H9 (cell line): ENCODE measurements at regions not wholly inside any gene's neighbourhood (a gene's known extent, or its start where the extent isn't known, plus 50 kb on each side); places are given as distances from the start of the nearest gene placed in this dataset.

Source experiments
- DNase-seq: peaks from one replicate; pipeline ENCODE4 v3.0.0-alpha.2; 2017
- H2AFZ ChIP-seq: one replicate; pipeline ENCODE4 v1.6.1; 2013; ENCODE audit warnings: mild to moderate bottlenecking, low read length, control low read depth, moderate library complexity
- H2AK5ac ChIP-seq: 2 replicates; pipeline ENCODE4 v1.6.1; 2013; ENCODE audit warnings: low read length, control low read depth, mixed read lengths; ENCODE audit not compliant: insufficient read length
- H2BK120ac ChIP-seq: one replicate; pipeline ENCODE4 v1.6.1; 2013; ENCODE audit warnings: low read depth, mild to moderate bottlenecking, low read length, control low read depth, inconsistent platforms; ENCODE audit not compliant: poor library complexity, severe bottlenecking
- H2BK12ac ChIP-seq: 2 replicates; pipeline ENCODE4 v1.6.1; 2013; ENCODE audit warnings: low read length, control low read depth, mixed read lengths, low read depth; ENCODE audit not compliant: insufficient read length
- H2BK15ac ChIP-seq: 2 replicates; pipeline ENCODE4 v1.6.1; 2013; ENCODE audit warnings: low read depth, low read length, control low read depth
- H2BK20ac ChIP-seq: one replicate; pipeline ENCODE4 v1.6.1; 2013; ENCODE audit warnings: low read depth, mild to moderate bottlenecking, low read length, control low read depth, inconsistent platforms; ENCODE audit not compliant: poor library complexity, severe bottlenecking
- H2BK5ac ChIP-seq: 2 replicates; pipeline ENCODE4 v1.6.1; 2013; ENCODE audit warnings: low read length, control low read depth, mixed read lengths; ENCODE audit not compliant: insufficient read length
- H3K14ac ChIP-seq: 2 replicates; pipeline ENCODE4 v1.6.1; 2013; ENCODE audit warnings: low read length, control low read depth; ENCODE audit not compliant: insufficient read depth
- H3K18ac ChIP-seq: 2 replicates; pipeline ENCODE4 v1.6.1; 2013; ENCODE audit warnings: low read depth, mild to moderate bottlenecking, mixed read lengths, low read length, control low read depth; ENCODE audit not compliant: insufficient read length
- H3K23ac ChIP-seq: 2 replicates; pipeline ENCODE4 v1.6.1; 2013; ENCODE audit warnings: low read length, control low read depth, mixed read lengths, low read depth; ENCODE audit not compliant: insufficient read length
- H3K23me2 ChIP-seq: 2 replicates; pipeline ENCODE4 v1.6.1; 2013; ENCODE audit warnings: low read depth, mild to moderate bottlenecking, mixed read lengths, low read length, control low read depth; ENCODE audit not compliant: insufficient read length, poor library complexity, severe bottlenecking
- H3K27ac ChIP-seq: 2 replicates; pipeline ENCODE4 v1.5.1; 2013; ENCODE audit warnings: low read length, control low read depth, mixed read lengths, low read depth; ENCODE audit not compliant: insufficient read length
- H3K27me3 ChIP-seq: 2 replicates; pipeline ENCODE4 v1.6.1; 2013; ENCODE audit warnings: low read length, control low read depth, inconsistent platforms; ENCODE audit not compliant: insufficient read depth
- H3K4ac ChIP-seq: 2 replicates; pipeline ENCODE4 v1.6.1; 2013; ENCODE audit warnings: low read depth, mild to moderate bottlenecking, control low read depth, inconsistent platforms, low read length, moderate library complexity
- H3K4me1 ChIP-seq: 2 replicates; pipeline ENCODE4 v1.6.1; 2013; ENCODE audit warnings: low read length, control low read depth, inconsistent platforms; ENCODE audit not compliant: insufficient read depth
- H3K4me2 ChIP-seq: 2 replicates; pipeline ENCODE4 v1.6.1; 2013; ENCODE audit warnings: low read length, control low read depth, mixed read lengths; ENCODE audit not compliant: insufficient read length, insufficient read depth
- H3K56ac ChIP-seq: 2 replicates; pipeline ENCODE4 v1.6.1; 2013; ENCODE audit warnings: low read depth, mild to moderate bottlenecking, mixed read lengths, low read length, control low read depth; ENCODE audit not compliant: insufficient read length
- H3K79me1 ChIP-seq: 2 replicates; pipeline ENCODE4 v1.6.1; 2013; ENCODE audit warnings: low read depth, mild to moderate bottlenecking, moderate library complexity, low read length, control low read depth, inconsistent platforms; ENCODE audit not compliant: insufficient read depth, poor library complexity, severe bottlenecking
- H3K79me2 ChIP-seq: 2 replicates; pipeline ENCODE4 v1.6.1; 2013; ENCODE audit warnings: low read length, control low read depth, inconsistent platforms; ENCODE audit not compliant: insufficient read depth
- H3K9ac ChIP-seq: 2 replicates; pipeline ENCODE4 v1.6.1; 2013; ENCODE audit warnings: low read length, control low read depth, mixed read lengths; ENCODE audit not compliant: insufficient read length; ENCODE audit errors: extremely low read depth
- H3K9me3 ChIP-seq: one replicate; pipeline ENCODE4 v1.6.1; 2013; ENCODE audit warnings: low read depth, low read length, inconsistent platforms; ENCODE audit not compliant: control insufficient read depth
- H3T11ph ChIP-seq: one replicate; pipeline ENCODE4 v1.6.1; 2013; ENCODE audit warnings: mild to moderate bottlenecking, low read length, control low read depth, inconsistent platforms
- H4K20me1 ChIP-seq: one replicate; pipeline ENCODE4 v1.6.1; 2013; ENCODE audit not compliant: control insufficient read depth, insufficient read length, insufficient read depth
- H4K5ac ChIP-seq: 2 replicates; pipeline ENCODE4 v1.6.1; 2013; ENCODE audit warnings: low read depth, mild to moderate bottlenecking, mixed read lengths, low read length, control low read depth; ENCODE audit not compliant: insufficient read length
- H4K8ac ChIP-seq: replicated peaks from 2 replicates; pipeline ENCODE4 v1.6.1; 2013; ENCODE audit warnings: low read length, control low read depth, mixed read lengths, low read depth; ENCODE audit not compliant: insufficient read length
- H4K91ac ChIP-seq: 2 replicates; pipeline ENCODE4 v1.6.1; 2013; ENCODE audit warnings: low read depth, mild to moderate bottlenecking, moderate library complexity, mixed read lengths, low read length, control low read depth; ENCODE audit not compliant: insufficient read length
- H3K27ac Mint-ChIP-seq, 3 experiments: 2 replicates in 2 of 3; 3 replicates in 1 of 3; pipeline ENCODE4 v1.8.0; 2020 to 2021; ENCODE audit warnings: mixed read lengths in 3 of 3, mild to moderate bottlenecking in 1 of 3, moderate library complexity in 1 of 3
- H3K27me3 Mint-ChIP-seq: 2 replicates; pipeline ENCODE4 v1.8.0; 2021; ENCODE audit warnings: low read depth, mild to moderate bottlenecking, moderate library complexity, mixed read lengths
- H3K36me3 Mint-ChIP-seq, 3 experiments: 2 replicates in 2 of 3; 3 replicates in 1 of 3; pipeline ENCODE4 v1.8.0; 2020 to 2021; ENCODE audit warnings: low read depth in 3 of 3, mixed read lengths in 3 of 3; ENCODE audit not compliant: insufficient read depth in 1 of 3
- H3K4me1 Mint-ChIP-seq, 2 experiments: 2 replicates each; pipeline ENCODE4 v1.8.0; 2020; ENCODE audit warnings: mixed read lengths in 2 of 2
- H3K4me3 Mint-ChIP-seq, 2 experiments: 2 replicates in 1 of 2; 3 replicates in 1 of 2; pipeline ENCODE4 v1.8.0; 2020 to 2021; ENCODE audit warnings: mild to moderate bottlenecking in 2 of 2, mixed read lengths in 2 of 2, moderate library complexity in 1 of 2
- H3K9me3 Mint-ChIP-seq, 2 experiments: 2 replicates in 1 of 2; 3 replicates in 1 of 2; pipeline ENCODE4 v1.8.0; 2020; ENCODE audit warnings: mild to moderate bottlenecking in 2 of 2, mixed read lengths in 2 of 2, moderate library complexity in 1 of 2
- WGBS: extraction: QIAGEN DNeasy Blood & Tissue Kit; methylation state at CpG from one replicate; pipeline ENCODE4 v1.1.7; 2013; ENCODE audit warnings: missing lambda C conversion rate, low lambda C conversion rate, mixed read lengths; ENCODE audit not compliant: insufficient read length; ENCODE audit errors: extremely low coverage; 5-methylcytosine and 5-hydroxymethylcytosine counted together
- TF ChIP-seq, protein P1 (sequence below): fragments of 200-600 bp; sonication (generic); conservative IDR thresholded peaks from 3 replicates; pipeline ENCODE4 v1.8.0; 2021; ENCODE audit warnings: antibody characterized with exemption, mild to moderate bottlenecking

DNA sequence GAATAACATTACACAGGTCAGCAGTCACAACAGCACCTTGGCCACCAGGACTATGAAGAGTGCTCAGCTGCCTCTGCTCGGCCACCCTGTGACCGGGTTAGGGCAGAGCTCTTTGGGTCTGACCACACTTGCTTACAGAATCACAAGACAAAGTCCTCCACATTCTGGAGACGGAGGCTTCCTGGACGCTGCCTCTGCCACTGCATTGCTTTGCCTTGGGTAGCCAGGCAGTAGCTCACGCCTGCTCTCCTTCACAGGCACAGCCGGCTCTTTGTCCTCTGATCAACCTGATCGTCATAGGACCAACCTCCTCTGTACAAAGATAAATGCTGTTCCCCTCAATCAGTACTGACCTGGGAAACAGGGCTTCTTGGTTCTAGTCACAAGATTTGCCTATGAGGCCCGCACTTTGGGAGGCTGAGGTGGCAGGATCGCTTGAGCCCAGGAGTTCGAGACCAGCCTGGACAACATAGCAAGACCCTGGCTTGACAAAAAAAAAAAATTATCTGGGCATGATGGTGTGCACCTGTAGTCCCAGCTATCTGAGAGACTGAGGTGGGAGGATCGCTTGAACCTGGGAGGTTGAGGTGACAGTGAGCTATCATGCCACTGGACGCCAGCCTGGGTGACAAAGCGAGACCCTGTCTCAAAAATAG lies 128.4 kb upstream of the IER5L start:
- no peak overlapping the region for H3K9ac ChIP-seq
- H2BK120ac ChIP-seq = no peak overlapping the region
- H2BK12ac ChIP-seq = no peak overlapping the region
- peaks cover 14% of the 10 kb centered on the region for H3K27me3 Mint-ChIP-seq
- H3K4me1 Mint-ChIP-seq = peaks cover 10% of the 10 kb centered on the region in 2 experiments
- no peak overlapping the region for H3K4me3 Mint-ChIP-seq
- no peak overlapping the region for H4K8ac ChIP-seq
- no peak for DNase-seq
- no peak overlapping the region for H3K23ac ChIP-seq
- H3K79me1 ChIP-seq = no peaks in the 10 kb centered on the region
- H2AFZ ChIP-seq = no peak overlapping the region
- no peak overlapping the region for H2BK5ac ChIP-seq
- H3T11ph ChIP-seq = no peak overlapping the region
- H3K36me3 Mint-ChIP-seq = peaks cover 5 to 22% (median 8%) of the 10 kb centered on the region in 3 experiments
- no peak overlapping the region for H3K4me2 ChIP-seq
- H2BK15ac ChIP-seq = no peak overlapping the region
- H3K27ac ChIP-seq = no peak overlapping the region
- H3K14ac ChIP-seq = no peak overlapping the region
- no peaks in the 10 kb centered on the region for H3K4me1 ChIP-seq
- H3K23me2 ChIP-seq = no peaks in the 10 kb centered on the region
- no peak overlapping the region for H3K56ac ChIP-seq
- no peak overlapping the region for H4K91ac ChIP-seq
- H3K27me3 ChIP-seq = no peaks in the 10 kb centered on the region
- WGBS = no CpG with 5 or more reads among the region's 13 CpGs
- no peak overlapping the region for H3K27ac Mint-ChIP-seq
- H3K9me3 Mint-ChIP-seq = peaks cover 16 to 18% of the 10 kb centered on the region in 2 experiments
- H3K9me3 ChIP-seq = no peaks in the 10 kb centered on the region
- H3K79me2 ChIP-seq = no peaks in the 10 kb centered on the region
- no peak overlapping the region for H2BK20ac ChIP-seq
- H2AK5ac ChIP-seq = no peak overlapping the region
- H4K5ac ChIP-seq = no peak overlapping the region
- H3K18ac ChIP-seq = no peak overlapping the region
- H3K4ac ChIP-seq = no peak overlapping the region
- H4K20me1 ChIP-seq = no peaks in the 10 kb centered on the region
- TF ChIP-seq, protein P1, sequence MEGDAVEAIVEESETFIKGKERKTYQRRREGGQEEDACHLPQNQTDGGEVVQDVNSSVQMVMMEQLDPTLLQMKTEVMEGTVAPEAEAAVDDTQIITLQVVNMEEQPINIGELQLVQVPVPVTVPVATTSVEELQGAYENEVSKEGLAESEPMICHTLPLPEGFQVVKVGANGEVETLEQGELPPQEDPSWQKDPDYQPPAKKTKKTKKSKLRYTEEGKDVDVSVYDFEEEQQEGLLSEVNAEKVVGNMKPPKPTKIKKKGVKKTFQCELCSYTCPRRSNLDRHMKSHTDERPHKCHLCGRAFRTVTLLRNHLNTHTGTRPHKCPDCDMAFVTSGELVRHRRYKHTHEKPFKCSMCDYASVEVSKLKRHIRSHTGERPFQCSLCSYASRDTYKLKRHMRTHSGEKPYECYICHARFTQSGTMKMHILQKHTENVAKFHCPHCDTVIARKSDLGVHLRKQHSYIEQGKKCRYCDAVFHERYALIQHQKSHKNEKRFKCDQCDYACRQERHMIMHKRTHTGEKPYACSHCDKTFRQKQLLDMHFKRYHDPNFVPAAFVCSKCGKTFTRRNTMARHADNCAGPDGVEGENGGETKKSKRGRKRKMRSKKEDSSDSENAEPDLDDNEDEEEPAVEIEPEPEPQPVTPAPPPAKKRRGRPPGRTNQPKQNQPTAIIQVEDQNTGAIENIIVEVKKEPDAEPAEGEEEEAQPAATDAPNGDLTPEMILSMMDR = no peak
